ENCODE measurements at regions not wholly inside any gene's neighbourhood (a gene's known extent, or its start where the extent isn't known, plus 50 kb on each side); places are given as distances from the start of the nearest gene placed in this dataset.

DNA sequence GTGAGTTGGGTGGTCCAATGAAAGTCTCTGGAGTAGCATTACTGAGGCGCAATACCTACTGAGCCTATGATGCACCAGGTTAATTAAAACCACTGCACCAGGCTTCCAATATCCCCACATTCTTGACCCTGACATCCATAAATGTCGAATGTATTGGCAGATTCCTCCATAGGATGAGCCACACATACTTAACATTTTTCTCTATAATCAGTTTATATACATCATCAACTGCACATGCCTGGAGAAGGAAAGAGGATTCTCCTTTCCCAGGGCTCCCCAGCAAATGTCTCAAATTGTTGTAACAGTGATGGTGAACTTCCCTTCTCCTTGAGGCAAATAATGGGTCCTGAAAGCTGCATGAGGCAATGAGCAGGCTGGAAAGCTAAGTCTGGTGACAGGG is 82.3 kb upstream of the LPP start:
- no peak for DNase-seq (ENCODE audit: extremely low spot score, unreplicated experiment)
- H3K27me3 Mint-ChIP-seq (ENCODE audit: unreplicated experiment): no peaks in the 10 kb centered on the region
- TF ChIP-seq, protein P1, sequence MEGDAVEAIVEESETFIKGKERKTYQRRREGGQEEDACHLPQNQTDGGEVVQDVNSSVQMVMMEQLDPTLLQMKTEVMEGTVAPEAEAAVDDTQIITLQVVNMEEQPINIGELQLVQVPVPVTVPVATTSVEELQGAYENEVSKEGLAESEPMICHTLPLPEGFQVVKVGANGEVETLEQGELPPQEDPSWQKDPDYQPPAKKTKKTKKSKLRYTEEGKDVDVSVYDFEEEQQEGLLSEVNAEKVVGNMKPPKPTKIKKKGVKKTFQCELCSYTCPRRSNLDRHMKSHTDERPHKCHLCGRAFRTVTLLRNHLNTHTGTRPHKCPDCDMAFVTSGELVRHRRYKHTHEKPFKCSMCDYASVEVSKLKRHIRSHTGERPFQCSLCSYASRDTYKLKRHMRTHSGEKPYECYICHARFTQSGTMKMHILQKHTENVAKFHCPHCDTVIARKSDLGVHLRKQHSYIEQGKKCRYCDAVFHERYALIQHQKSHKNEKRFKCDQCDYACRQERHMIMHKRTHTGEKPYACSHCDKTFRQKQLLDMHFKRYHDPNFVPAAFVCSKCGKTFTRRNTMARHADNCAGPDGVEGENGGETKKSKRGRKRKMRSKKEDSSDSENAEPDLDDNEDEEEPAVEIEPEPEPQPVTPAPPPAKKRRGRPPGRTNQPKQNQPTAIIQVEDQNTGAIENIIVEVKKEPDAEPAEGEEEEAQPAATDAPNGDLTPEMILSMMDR (IDR thresholded peaks at IDR 0.05): no peak
- H3K27ac Mint-ChIP-seq (ENCODE audit: unreplicated experiment): no peak overlapping the region
- H3K4me3 Mint-ChIP-seq (ENCODE audit: unreplicated experiment): no peak overlapping the region
- H3K4me1 Mint-ChIP-seq (ENCODE audit: unreplicated experiment): peaks cover 18% of the 10 kb centered on the region
- H3K9me3 Mint-ChIP-seq (ENCODE audit: unreplicated experiment): no peaks in the 10 kb centered on the region
- no peaks in the 10 kb centered on the region for H3K36me3 Mint-ChIP-seq (ENCODE audit: unreplicated experiment)

DNA sequence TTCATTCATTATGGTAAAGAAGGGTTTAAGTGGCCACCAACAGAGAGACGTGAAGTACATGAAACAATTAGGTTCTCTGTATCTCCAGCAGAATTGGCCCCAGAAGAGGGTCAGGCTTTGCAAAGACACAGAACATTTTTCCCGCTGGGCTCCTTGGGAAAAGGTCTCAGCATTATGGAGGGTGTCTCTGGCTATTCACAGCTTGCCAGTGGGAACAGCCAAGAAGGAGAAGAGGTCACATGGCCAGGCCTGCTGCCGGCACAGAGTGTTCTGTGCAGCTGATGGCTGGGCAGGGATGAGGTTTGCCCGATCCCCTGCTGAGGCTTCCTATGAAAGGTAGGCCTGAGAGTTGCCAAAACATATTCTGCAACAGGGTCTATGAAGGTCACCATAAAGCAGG is 77.8 kb upstream of the LPP start:
- Mint-ChIP-seq H3K27me3 (ENCODE audit: unreplicated experiment) (no peaks in the 10 kb centered on the region), H3K27ac (ENCODE audit: unreplicated experiment) (no peak overlapping the region), H3K9me3 (ENCODE audit: unreplicated experiment) (peaks cover 14% of the 10 kb centered on the region), H3K36me3 (ENCODE audit: unreplicated experiment) (no peaks in the 10 kb centered on the region), H3K4me3 (ENCODE audit: unreplicated experiment) (no peak overlapping the region), H3K4me1 (ENCODE audit: unreplicated experiment) (peaks cover 11% of the 10 kb centered on the region)
- no peak for DNase-seq (ENCODE audit: extremely low spot score, unreplicated experiment)
- TF ChIP-seq, protein P1 (IDR thresholded peaks at IDR 0.05): no peak

DNA sequence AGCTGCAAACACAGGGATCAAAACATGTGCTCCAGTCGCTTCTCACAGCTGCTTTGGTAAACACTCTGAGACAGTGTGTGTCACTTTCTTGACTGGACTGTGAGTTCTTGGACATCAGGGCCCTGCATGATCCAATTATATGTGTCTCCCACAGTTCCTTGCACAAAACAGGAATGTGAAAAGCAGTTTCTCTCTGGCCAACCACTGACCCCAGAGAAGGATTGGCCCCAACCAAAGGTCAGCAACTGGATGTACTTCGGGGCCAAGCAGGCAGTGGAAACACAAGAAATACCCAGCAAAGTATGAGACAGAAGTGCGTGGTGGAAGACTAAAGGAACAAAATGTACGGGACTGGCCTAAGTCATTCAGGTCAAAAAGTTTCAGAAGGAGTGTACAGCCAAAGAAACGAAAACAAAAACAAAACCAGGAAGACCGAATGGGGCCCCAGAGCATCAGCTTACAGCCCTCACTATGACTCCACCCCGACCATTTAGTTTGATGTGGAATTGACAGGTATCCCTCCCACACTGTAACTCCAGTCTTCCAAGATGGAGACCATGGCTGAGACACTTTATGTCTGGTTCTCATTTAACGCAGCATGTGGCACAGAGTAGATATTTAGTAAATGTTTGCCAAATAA is 76.7 kb upstream of the LPP start:
- Mint-ChIP-seq H3K4me1 (ENCODE audit: unreplicated experiment) (peaks cover 8% of the 10 kb centered on the region), H3K27me3 (ENCODE audit: unreplicated experiment) (no peaks in the 10 kb centered on the region), H3K9me3 (ENCODE audit: unreplicated experiment) (peaks cover 14% of the 10 kb centered on the region), H3K4me3 (ENCODE audit: unreplicated experiment) (no peak overlapping the region), H3K36me3 (ENCODE audit: unreplicated experiment) (no peaks in the 10 kb centered on the region), H3K27ac (ENCODE audit: unreplicated experiment) (no peak overlapping the region)
- no peak for DNase-seq (ENCODE audit: extremely low spot score, unreplicated experiment)
- TF ChIP-seq, protein P1 (IDR thresholded peaks at IDR 0.05): no peak

DNA sequence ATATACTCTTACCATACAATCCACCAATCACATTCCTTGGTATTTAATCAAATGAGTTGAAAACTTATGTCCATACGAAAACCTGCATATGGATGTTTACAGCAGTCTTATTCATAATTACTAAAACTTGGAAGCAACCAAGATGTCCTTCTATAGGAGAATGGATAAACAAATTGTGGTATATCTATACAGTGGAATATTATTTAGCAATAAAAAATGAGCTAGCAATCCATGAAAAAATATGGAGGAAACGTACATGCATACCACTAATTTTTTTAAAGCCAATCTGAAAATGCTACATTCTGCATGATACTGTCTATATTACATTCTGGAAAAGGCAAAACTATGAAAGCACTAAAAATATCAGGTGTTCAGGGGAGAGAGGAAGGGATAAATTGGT is 73.9 kb upstream of the LPP start:
- H3K36me3 Mint-ChIP-seq (ENCODE audit: unreplicated experiment): peaks cover 2% of the 10 kb centered on the region
- no peak for DNase-seq (ENCODE audit: extremely low spot score, unreplicated experiment)
- peaks cover 11% of the 10 kb centered on the region for H3K4me1 Mint-ChIP-seq (ENCODE audit: unreplicated experiment)
- H3K27me3 Mint-ChIP-seq (ENCODE audit: unreplicated experiment): no peaks in the 10 kb centered on the region
- no peak overlapping the region for H3K4me3 Mint-ChIP-seq (ENCODE audit: unreplicated experiment)
- TF ChIP-seq, protein P1 (IDR thresholded peaks at IDR 0.05): no peak
- H3K27ac Mint-ChIP-seq (ENCODE audit: unreplicated experiment): no peak overlapping the region
- H3K9me3 Mint-ChIP-seq (ENCODE audit: unreplicated experiment): peaks cover 14% of the 10 kb centered on the region

DNA sequence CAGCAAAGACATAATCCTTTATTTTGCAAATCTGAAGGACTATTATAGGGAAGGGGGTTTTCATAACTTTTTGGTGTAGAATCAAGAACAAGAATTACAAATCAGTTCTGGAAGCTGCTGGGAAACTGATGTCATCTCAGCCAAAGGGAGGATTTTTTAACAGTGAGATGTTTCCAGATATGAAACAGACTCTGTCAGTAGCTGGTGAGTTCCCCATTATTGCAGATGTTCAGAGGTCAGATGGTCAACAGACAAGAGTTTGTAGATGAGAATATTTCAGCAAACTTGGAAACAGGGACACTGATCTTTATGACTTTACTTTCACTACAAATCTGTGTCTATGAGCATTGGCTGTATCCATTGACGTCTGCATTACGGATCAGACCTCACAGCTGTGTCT is 71.9 kb upstream of the LPP start:
- no peak for DNase-seq (ENCODE audit: extremely low spot score, unreplicated experiment)
- Mint-ChIP-seq H3K9me3 (ENCODE audit: unreplicated experiment) (peaks cover 14% of the 10 kb centered on the region), H3K4me3 (ENCODE audit: unreplicated experiment) (no peak overlapping the region), H3K27ac (ENCODE audit: unreplicated experiment) (no peak overlapping the region), H3K27me3 (ENCODE audit: unreplicated experiment) (no peaks in the 10 kb centered on the region), H3K36me3 (ENCODE audit: unreplicated experiment) (peaks cover 2% of the 10 kb centered on the region), H3K4me1 (ENCODE audit: unreplicated experiment) (peaks cover 11% of the 10 kb centered on the region)
- TF ChIP-seq, protein P1 (IDR thresholded peaks at IDR 0.05): no peak

Data from osteocyte (in vitro differentiated cells).